ENCODE measurements at regions not wholly inside any gene's neighbourhood (a gene's known extent, or its start where the extent isn't known, plus 50 kb on each side); places are given as distances from the start of the nearest gene placed in this dataset.
"Not testable (repeated sequence)": the region's sequence is repeated elsewhere in the genome, so short reads cannot be mapped to it uniquely, and the experiment has no call there.

DNA sequence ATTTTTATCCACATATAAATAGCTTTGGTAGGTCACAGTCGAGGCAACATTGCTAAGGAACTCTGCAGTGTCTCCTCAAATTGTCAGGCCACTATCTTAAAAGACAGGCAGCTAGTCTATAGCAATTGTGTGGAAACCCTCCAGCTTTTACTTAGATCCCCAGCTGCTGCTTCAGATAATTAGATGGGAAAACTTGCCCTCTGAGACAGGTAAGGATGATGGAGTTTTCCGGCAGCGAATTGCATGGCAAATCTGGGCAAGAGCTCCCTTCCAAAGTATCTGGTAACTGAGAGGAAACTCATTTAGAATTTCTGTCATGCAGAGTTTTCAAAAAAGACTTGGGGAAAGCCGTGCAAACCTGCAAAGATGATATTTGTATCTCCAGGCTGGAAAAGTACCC lies 886.2 kb downstream of the UQCRFS1 start:
- DNase-seq (ENCODE audit: low read depth), result no peak

DNA sequence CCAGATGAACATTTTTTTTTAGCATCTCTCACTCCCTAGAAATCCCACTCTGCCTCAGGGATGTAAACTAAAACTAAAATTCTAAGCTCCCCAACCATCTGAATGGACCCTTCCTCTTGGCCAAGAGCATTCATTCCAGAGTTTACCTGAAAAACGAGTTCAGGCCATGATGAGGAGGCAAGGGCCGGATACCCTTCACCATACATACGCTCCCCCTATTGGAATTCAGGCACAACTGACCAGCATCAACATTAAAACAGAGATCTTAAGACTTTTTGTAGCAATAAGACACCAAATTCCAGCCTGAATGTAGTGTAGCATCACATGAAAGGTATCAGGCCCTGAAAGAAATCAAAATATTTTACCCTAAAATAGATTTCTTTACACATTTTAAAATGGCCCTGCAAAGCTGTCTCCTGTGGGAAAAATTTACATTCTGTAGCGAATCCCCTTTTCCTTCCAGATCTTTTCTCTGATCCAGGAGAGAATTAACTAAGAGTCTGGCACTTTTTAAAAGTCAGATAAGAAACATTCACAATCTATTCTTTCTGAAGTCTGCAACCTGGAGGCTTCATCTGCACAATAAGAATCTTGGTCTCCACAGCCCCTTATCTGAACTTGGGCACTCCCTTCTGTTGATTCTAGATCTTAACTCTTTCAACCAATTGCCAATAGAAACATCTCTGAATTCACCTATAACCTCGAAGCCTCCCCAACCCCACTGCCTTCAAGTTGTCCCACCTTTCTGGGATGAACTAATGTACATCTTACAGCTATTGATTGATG lies 888.5 kb downstream of the UQCRFS1 start:
- DNase-seq (ENCODE audit: low read depth), result no peak

DNA sequence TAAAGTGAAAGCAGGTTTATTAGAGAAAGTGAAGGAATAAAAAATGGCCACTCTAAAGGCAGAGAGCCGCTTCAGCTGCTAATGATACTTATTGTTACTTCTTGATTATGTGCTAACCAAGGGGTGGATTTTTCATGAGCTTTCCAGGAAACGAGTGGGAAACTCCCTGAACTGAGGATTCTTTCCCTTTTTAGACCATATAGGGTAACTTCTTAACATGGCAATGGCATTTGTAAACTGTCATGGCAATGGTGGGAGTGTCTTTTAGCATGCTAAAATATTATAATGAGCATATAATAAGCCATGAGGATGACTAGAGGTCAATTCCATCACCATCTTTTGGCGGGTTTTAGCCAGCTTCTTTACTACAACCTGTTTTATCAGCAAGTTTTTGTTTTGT lies 890.0 kb downstream of the UQCRFS1 start:
- no peak for DNase-seq (ENCODE audit: low read depth)

GRCh38 chr19:28322491-28322890 lies 890.5 kb downstream of the UQCRFS1 start:
- no peak for DNase-seq (ENCODE audit: low read depth)

GRCh38 chr19:28319918-28320317 lies 893.0 kb downstream of the UQCRFS1 start:
- DNase-seq (ENCODE audit: low read depth), result no peak

DNA sequence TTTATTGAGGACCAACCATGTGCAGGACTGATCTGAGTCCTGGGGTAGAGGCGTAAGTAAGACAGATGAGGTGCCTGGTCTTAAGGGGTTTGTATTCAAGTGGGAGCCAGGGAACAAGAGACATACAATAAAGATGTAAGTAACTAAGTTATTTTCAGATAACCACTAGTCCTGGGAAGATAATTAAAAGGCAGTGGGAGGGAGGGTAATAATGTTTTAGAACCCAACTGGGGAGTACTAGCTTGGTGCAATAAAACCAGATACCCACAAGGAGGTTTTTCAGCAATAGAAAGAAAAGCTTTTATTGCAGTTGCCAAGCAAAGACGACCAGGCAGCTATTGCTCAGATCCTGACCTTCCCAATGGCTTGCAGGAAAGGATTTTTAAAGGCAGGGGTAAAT lies 893.7 kb downstream of the UQCRFS1 start:
- DNase-seq (ENCODE audit: low read depth), result no peak

- no peak for DNase-seq (ENCODE audit: low read depth)
These were observed 894.3 kb downstream of the UQCRFS1 start for GRCh38 chr19:28318469-28319179.

- no peak for DNase-seq (ENCODE audit: low read depth)
These were observed 896.5 kb downstream of the UQCRFS1 start for GRCh38 chr19:28316464-28316863.

- no peak for DNase-seq (ENCODE audit: low read depth)
These were observed 898.2 kb downstream of the UQCRFS1 start for GRCh38 chr19:28314756-28315155.

GRCh38 chr19:28314287-28314686 lies 898.7 kb downstream of the UQCRFS1 start:
- DNase-seq (ENCODE audit: low read depth), result no peak

DNA sequence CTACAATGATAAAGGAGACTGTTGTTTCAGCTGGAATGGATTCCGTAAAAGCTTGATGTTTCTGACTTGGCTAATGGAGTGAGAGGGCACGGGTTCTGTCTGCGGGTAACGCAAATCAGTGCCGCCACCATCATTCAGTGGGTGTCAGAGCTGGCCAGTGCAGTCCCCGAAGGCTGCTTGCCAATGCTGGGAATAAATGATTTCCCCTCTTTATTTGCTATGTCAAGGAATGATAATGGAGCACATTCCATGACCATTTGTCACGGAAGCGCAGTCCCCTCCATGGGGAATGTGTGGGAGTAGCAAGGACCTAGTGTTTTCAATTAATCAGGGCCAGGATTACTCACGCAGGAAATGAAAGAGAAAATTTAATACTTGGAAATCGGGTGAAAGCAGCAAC lies 899.3 kb downstream of the UQCRFS1 start:
- DNase-seq (ENCODE audit: low read depth), result no peak

DNA sequence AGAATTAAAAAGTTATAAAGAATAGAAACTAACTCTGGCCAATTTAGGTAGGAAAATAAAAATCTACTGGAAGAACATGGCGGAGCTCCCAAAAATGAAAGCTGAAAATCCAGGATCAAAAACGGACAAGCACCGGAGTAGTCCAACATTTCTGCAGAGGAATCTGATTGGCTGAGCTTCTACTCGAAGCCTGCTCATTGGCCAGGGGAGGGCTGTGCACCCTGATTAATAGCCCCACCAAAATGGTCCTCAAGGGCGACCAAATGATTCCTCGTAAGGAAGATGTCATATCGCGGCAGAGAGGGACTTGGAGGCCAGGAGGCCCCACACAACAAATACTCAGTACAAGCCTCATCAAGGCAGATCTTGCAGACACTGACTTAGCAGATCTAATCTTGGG lies 900.7 kb downstream of the UQCRFS1 start:
- no peak for DNase-seq (ENCODE audit: low read depth)

- not testable (repeated sequence) for DNase-seq (ENCODE audit: low read depth)
These were observed 902.1 kb downstream of the UQCRFS1 start for GRCh38 chr19:28310829-28311228.

GRCh38 chr19:28309070-28309469 lies 903.9 kb downstream of the UQCRFS1 start:
- no peak for DNase-seq (ENCODE audit: low read depth)

DNA sequence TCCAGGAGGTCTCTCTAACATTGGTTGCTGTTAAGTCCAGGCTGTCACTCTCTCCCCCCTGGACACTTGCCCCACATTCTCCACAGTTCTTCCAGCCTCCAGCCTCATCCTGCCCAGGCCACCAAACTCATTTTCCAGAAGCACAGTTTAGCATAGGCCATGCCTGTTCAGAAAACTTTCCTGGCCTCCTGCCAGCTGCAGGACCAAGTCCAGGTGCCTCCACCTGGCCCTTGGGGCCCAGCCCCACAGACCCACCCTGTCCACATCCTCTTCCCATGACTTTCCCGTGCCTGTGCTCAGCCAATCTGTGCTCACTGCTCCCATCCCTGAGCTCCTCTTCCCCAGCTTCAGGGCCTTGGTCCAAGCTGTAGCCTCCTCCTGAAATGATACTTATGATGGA lies 905.0 kb downstream of the UQCRFS1 start:
- DNase-seq (ENCODE audit: low read depth), result no peak

DNA sequence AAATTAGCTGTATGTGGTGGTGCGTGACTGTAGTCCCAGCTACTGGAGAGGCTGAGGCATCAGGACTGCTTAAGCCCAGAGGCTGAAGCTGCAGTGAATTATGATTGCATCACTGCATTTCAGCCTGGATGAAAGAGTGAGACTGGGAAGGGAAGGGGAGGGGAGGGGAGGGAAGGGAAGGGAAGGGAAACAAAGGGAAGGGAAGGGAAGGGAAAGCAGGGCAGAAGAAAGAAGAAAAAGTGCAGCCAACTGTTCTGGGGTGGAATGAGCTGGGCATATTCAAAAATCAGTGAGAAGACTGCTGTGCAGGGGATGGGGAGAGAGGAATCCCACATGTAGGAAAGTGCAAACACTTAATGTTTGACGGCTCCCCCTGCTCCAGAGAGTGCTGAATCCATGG lies 905.5 kb downstream of the UQCRFS1 start:
- DNase-seq (ENCODE audit: low read depth), result no peak

DNA sequence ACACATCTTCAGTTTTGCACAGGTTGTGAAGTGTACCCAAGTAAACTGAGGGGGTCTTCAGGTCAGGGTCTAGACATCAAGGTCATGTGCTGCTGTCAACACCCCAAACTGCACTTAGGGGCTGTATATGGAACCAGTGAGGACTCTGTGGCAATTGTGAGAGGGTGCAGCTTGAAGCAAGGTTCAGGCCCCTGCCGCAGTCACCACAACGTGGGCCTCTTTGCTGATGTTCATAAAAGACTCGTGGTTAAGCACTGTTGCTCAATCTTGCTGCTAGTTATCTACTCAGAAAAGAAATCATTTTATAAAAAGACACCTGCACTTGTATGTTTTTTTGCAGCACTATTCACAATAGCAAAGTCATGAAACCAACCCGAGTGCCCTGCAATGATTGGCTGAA lies 907.4 kb downstream of the UQCRFS1 start:
- no peak for DNase-seq (ENCODE audit: low read depth)

DNA sequence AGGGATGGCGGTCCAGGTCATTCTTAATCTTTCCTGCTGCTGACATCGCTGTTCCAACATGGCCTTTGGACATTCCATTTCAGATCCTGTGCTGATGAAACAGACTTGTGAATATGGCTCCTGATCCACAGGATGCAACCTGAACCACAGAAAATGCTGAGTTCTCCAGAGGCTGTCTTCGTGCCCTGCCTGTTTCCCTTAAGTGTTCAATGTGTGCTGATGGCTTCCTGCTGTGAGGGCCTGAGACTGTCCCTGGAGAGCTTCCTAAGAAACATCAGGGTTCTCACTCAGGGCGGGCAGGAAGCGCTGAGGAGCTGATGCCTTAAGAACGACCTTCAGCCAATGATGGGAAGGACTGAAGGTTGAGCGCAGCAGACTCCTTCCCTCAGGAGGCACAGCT lies 909.4 kb downstream of the UQCRFS1 start:
- DNase-seq (ENCODE audit: low read depth), result no peak

DNA sequence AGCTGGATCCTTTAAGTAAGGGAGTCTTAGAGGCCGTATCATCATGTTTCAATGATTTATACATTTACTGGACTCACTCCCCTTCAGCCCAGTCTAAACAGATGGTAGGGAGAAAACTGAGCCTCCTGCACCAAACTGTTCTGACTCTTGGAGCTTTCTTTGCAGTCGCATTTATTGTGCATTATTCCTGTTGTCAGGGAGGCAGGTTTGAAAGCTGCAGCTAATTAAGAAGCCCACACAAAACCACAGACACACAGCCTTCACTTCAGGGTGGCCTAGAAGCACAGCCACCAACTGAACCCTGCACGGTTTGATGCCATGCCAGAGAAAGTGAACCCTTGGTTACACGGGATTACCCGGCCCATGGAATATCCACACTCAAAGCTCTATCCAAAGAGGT lies 911.0 kb downstream of the UQCRFS1 start:
- no peak for DNase-seq (ENCODE audit: low read depth)

- no peak for DNase-seq (ENCODE audit: low read depth)
These were observed 911.5 kb downstream of the UQCRFS1 start for GRCh38 chr19:28301463-28301862.

- no peak for DNase-seq (ENCODE audit: low read depth)
These were observed 913.3 kb downstream of the UQCRFS1 start for GRCh38 chr19:28299649-28300048.

DNA sequence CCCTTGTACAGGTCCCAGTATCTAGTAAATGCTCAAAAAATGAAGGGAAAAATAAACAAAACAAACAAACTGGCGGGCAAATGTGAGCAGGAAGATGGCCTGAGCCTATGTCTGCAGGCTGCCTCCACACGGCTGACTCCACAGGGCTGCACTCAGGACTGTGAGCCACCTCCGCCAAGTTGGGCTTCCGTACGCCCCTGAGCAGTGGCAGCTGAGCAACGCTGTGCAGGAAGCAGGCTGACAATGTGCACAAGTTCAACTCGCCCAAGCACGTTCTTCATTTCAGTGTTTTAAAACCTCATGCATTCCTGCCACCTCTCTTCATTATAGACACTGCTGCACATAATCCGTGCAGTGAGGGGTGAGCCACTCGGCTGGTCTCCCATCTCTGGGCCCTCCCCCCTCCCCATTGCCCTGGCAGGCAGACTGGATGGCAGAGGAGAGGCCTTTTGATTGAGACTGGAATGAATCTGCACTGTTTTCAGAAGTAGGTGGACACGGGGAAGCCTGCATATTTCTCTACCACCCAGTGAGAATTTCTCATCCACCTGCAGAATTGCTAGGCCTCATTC lies 915.3 kb downstream of the UQCRFS1 start:
- DNase-seq (ENCODE audit: low read depth), result no peak

DNA sequence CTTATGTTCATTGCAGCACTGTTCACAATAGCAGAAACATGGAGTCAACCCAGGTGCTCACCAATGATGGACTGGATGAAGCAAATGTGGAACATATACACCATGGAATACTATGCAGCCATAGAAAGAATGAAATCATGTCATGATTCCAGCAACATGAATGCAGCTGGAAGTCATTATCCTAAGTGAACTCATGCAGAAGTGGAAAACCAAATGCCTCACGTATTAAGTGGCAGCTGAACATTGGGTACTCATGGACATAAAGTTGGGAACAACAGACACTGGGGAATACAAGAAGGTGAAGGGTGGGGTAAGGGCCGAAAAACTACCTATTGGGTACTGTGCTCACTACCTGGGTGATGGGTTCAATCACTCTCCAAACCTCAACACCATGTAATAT lies 915.9 kb downstream of the UQCRFS1 start:
- no peak for DNase-seq (ENCODE audit: low read depth)

Measured in activated T-helper 1 cell treated with Interleukin-2 at 50 U/mL for 16 hours (primary cell).